ENCODE measurements at regions not wholly inside any gene's neighbourhood (a gene's known extent, or its start where the extent isn't known, plus 50 kb on each side); places are given as distances from the start of the nearest gene placed in this dataset.

- no peak overlapping the region for H3K9ac ChIP-seq (ENCODE audit: low read length)
- no peaks in the 10 kb centered on the region for H4K20me1 ChIP-seq (ENCODE audit: insufficient read depth)
- H3K27ac ChIP-seq (ENCODE audit: low read length) = no peak overlapping the region
- no peaks in the 10 kb centered on the region for H3K36me3 ChIP-seq (ENCODE audit: insufficient read depth, low read length)
- no peaks in the 10 kb centered on the region for H3K9me2 ChIP-seq (ENCODE audit: insufficient read depth, low read length)
- no peak overlapping the region for H3K4me2 ChIP-seq (ENCODE audit: low read length)
- H3K79me2 ChIP-seq (replicated peaks; ENCODE audit: insufficient read depth, low read length) = no peaks in the 10 kb centered on the region
- no peaks in the 10 kb centered on the region for H3F3A ChIP-seq (ENCODE audit: insufficient read depth, low read length, poor library complexity, severe bottlenecking)
- H3K9me3 ChIP-seq (ENCODE audit: low read length) = no peaks in the 10 kb centered on the region
- H3K27me3 ChIP-seq (ENCODE audit: insufficient read depth, low read depth, low read length) = no peaks in the 10 kb centered on the region
- no peak overlapping the region for H3K4me3 ChIP-seq (ENCODE audit: low read length)
- H2AFZ ChIP-seq (ENCODE audit: low read depth, low read length) = no peak overlapping the region
- TF ChIP-seq REST (IDR thresholded peaks at IDR 0.05; ENCODE audit: borderline replicate concordance) (no peak), EP300 (conservative IDR thresholded peaks at IDR 0.05; ENCODE audit: poor library complexity, severe bottlenecking) (no peak), SMC3 (conservative IDR thresholded peaks at IDR 0.05; ENCODE audit: poor library complexity) (no peak), RAD21 (conservative IDR thresholded peaks at IDR 0.05) (no peak), CTCF (IDR thresholded peaks at IDR 0.05; ENCODE audit: poor library complexity, severe bottlenecking) (no peak), MXI1 (conservative IDR thresholded peaks at IDR 0.05; ENCODE audit: poor library complexity, severe bottlenecking) (no peak), TAF1 (IDR thresholded peaks at IDR 0.05; ENCODE audit: low read depth) (no peak), POLR2AphosphoS5 (IDR thresholded peaks at IDR 0.05) (no peak), EZH2 (IDR thresholded peaks at IDR 0.05; ENCODE audit: borderline replicate concordance, insufficient read depth, low read length, poor library complexity, severe bottlenecking) (no peak)
Measured at GRCh38 chr5:89233462-89233861, 350.5 kb upstream of the MEF2C start.

GRCh38 chr5:89232139-89232603 is 349.2 kb upstream of the MEF2C start:
- Histone ChIP-seq H3K9me2 (ENCODE audit: insufficient read depth, low read length) (no peaks in the 10 kb centered on the region), H3K4me2 (ENCODE audit: low read length) (no peak overlapping the region), H3K27me3 (ENCODE audit: insufficient read depth, low read depth, low read length) (no peaks in the 10 kb centered on the region), H2AFZ (ENCODE audit: low read depth, low read length) (no peak overlapping the region), H3K4me3 (ENCODE audit: low read length) (no peak overlapping the region), H3K9me3 (ENCODE audit: low read length) (no peaks in the 10 kb centered on the region), H3K27ac (ENCODE audit: low read length) (peak overlapping the region; percentile 40), H3K9ac (ENCODE audit: low read length) (no peak overlapping the region), H4K20me1 (ENCODE audit: insufficient read depth) (no peaks in the 10 kb centered on the region), H3K79me2 (replicated peaks; ENCODE audit: insufficient read depth, low read length) (no peaks in the 10 kb centered on the region), H3F3A (ENCODE audit: insufficient read depth, low read length, poor library complexity, severe bottlenecking) (no peaks in the 10 kb centered on the region), H3K36me3 (ENCODE audit: insufficient read depth, low read length) (no peaks in the 10 kb centered on the region)
- TF ChIP-seq EZH2 (IDR thresholded peaks at IDR 0.05; ENCODE audit: borderline replicate concordance, insufficient read depth, low read length, poor library complexity, severe bottlenecking) (no peak), POLR2AphosphoS5 (IDR thresholded peaks at IDR 0.05) (peak; percentile 83), SMC3 (conservative IDR thresholded peaks at IDR 0.05; ENCODE audit: poor library complexity) (no peak), TAF1 (IDR thresholded peaks at IDR 0.05; ENCODE audit: low read depth) (no peak), CTCF (IDR thresholded peaks at IDR 0.05; ENCODE audit: poor library complexity, severe bottlenecking) (no peak), MXI1 (conservative IDR thresholded peaks at IDR 0.05; ENCODE audit: poor library complexity, severe bottlenecking) (no peak), EP300 (conservative IDR thresholded peaks at IDR 0.05; ENCODE audit: poor library complexity, severe bottlenecking) (peak; percentile 67), REST (IDR thresholded peaks at IDR 0.05; ENCODE audit: borderline replicate concordance) (peak; percentile 41), RAD21 (conservative IDR thresholded peaks at IDR 0.05) (no peak)

Data from neural cell (in vitro differentiated cells).